AG09319 (cell line): ENCODE measurements at regions not wholly inside any gene's neighbourhood (a gene's known extent, or its start where the extent isn't known, plus 50 kb on each side); places are given as distances from the start of the nearest gene placed in this dataset.
A peak's percentile ranks its signal among the peaks of the same experiment; 100 is the strongest.

Experiments used
- DNase-seq: peaks from one replicate; pipeline ENCODE4 v3.0.0-alpha.2; 2010; ENCODE audit warnings: low read depth; ENCODE audit errors: extremely low read depth
- CTCF ChIP-seq: IDR thresholded peaks from 2 replicates; pipeline ENCODE4 v1.5.1; 2011; ENCODE audit warnings: low read depth, mild to moderate bottlenecking, inconsistent platforms, low read length, moderate library complexity

DNA sequence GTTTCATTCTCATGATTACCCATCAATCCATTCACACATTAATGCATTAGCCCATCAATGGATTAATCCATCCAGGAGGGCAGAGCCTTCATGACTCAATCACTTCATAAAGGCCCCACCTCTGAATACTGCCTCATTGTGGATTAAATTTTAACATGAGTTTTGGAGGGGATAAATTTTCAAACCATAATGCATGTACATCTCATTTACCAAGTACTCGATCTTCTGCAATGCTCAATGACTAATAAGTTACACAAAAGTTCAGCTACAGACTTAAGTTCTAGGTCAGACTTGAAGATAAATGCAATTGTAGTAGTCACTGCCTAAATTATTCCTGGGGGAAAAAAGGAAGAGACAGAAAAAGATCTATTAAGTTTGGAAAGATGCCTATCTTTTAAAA, 120.0 kb upstream of the OSR1 start:
- no peak for TF ChIP-seq CTCF
- DNase-seq: no peak

- no peak for TF ChIP-seq CTCF
- DNase-seq: no peak
These were observed 117.9 kb upstream of the OSR1 start for GRCh38 chr2:19476327-19476726.

DNA sequence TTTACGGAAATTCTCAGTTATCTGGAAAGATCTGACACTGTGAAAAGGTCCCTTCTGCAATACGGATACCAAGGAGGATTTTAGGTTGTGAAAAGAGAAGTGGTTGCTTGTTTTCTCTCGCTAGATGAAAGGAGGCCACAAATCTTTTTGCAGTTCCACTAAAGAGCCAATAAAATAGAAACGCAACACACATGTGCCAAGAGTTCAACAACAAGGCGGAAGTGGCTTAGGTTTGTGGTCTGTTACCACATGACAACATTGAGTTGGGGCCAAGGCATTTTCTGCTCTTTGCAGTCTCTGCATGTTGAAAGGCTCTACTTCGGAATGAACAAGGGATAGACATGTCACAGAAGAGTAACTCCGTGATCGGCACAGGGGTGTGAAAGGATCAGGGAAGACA, 115.7 kb upstream of the OSR1 start:
- DNase-seq: peak; percentile 8
- TF ChIP-seq CTCF: no peak

DNA sequence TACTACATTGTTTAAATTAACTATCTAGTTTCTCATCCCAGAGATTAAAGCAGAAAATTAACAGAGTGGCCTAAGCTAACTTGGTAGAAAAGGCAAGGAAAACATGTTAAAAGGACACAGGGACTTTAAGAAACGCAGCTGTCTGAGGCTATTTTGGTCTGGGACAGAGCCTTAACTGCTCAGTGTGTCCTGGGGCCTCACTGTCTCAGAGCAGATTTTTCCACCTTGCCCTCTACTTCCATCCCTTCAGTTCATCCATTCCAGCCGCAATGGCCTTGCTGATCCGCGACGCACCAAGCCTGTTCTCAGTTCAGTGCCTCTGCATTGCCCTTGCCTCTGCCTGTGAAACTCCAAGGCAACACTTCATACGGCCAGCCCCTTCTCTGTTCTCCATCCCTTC, 114.9 kb upstream of the OSR1 start:
- TF ChIP-seq CTCF: no peak
- DNase-seq: no peak

DNA sequence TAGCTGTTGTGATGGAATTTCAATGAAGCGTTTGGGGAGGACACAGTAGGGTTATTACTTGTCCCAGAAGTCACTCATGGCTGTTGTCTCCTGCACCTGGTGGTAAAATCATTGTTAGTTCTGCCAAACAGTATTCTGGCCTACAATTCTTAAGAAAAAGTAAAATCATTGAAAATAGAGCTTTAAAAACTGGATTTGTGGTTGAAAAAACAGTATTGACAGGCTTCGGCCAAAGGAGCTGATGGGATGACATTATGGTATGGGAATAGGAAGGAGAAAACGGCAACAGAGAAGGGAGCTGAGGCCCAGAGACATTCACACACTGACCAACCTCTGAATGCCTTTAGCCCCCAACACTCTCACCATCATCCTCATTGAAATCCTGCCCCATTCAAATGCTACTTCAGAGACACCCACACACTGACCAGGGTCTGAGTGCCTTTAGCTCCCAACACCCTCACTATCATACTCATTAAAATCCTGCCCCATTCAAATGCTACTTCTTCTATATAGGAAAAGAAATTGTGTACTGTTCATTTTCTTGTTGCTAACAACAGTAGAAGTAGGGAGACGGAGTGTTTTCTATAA, 114.1 kb upstream of the OSR1 start:
- DNase-seq: no peak

GRCh38 chr2:19471491-19471890, 113.1 kb upstream of the OSR1 start:
- no peak for TF ChIP-seq CTCF
- no peak for DNase-seq

More for the DNA sequence above, 114.1 kb upstream of the OSR1 start:
- TF ChIP-seq CTCF: no peak

- DNase-seq: no peak
These were observed 107.6 kb upstream of the OSR1 start for GRCh38 chr2:19465978-19466377.

More at GRCh38 chr2:19465978-19466377, 107.6 kb upstream of the OSR1 start:
- TF ChIP-seq CTCF: no peak
